Coronary artery (tissue), 2 donors: ENCODE measurements at regions not wholly inside any gene's neighbourhood (a gene's known extent, or its start where the extent isn't known, plus 50 kb on each side); places are given as distances from the start of the nearest gene placed in this dataset.
"Not testable (repeated sequence)": the region's sequence is repeated elsewhere in the genome, so short reads cannot be mapped to it uniquely, and the experiment has no call there.

Experiments used
- DNase-seq: peaks from one replicate; pipeline ENCODE4 v3.0.0-alpha.2; 2017; ENCODE audit warnings: low spot score
- H3K27ac ChIP-seq, 2 donors: fragments of 200-600 bp; sonication (generic); one replicate each; pipeline ENCODE4 v1.5.1; 2016 to 2019
- H3K4me3 ChIP-seq: fragments of 200-600 bp; sonication (generic); 2 replicates; pipeline ENCODE4 v1.5.1; 2016; ENCODE audit warnings: mild to moderate bottlenecking, moderate library complexity
- CTCF ChIP-seq: fragments of 200-600 bp; sonication (generic); IDR thresholded peaks from one replicate; pipeline ENCODE4 v1.5.1; 2019; ENCODE audit warnings: antibody characterized with exemption

- no peak for TF ChIP-seq CTCF
- H3K27ac ChIP-seq, result no peak overlapping the region
- DNase-seq, result no peak
- no peak overlapping the region for H3K4me3 ChIP-seq
These were observed 215.0 kb upstream of the USP15 start for GRCh38 chr12:62045211-62045610.

- DNase-seq, result no peak
- H3K27ac ChIP-seq, result no peak overlapping the region
- TF ChIP-seq CTCF, result no peak
- H3K4me3 ChIP-seq, result no peak overlapping the region
These were observed 209.4 kb upstream of the USP15 start for GRCh38 chr12:62050785-62051184.

- Histone ChIP-seq H3K4me3 (no peak overlapping the region), H3K27ac (no peak overlapping the region)
- no peak for DNase-seq
- no peak for TF ChIP-seq CTCF
These were observed 190.2 kb upstream of the USP15 start for GRCh38 chr12:62069976-62070375.

- not testable (repeated sequence) for DNase-seq, H3K27ac ChIP-seq, H3K4me3 ChIP-seq
These were observed 187.0 kb upstream of the USP15 start for GRCh38 chr12:62073236-62073635.

- DNase-seq, result no peak
- no peak overlapping the region for H3K27ac ChIP-seq
- no peak overlapping the region for H3K4me3 ChIP-seq
- no peak for TF ChIP-seq CTCF
These were observed 184.3 kb upstream of the USP15 start for GRCh38 chr12:62075870-62076269.

GRCh38 chr12:62078020-62078419 lies 182.2 kb upstream of the USP15 start:
- no peak overlapping the region for H3K4me3 ChIP-seq
- no peak for DNase-seq
- TF ChIP-seq CTCF, result no peak
- no peak overlapping the region for H3K27ac ChIP-seq

- no peak overlapping the region for H3K4me3 ChIP-seq
- no peak for TF ChIP-seq CTCF
- H3K27ac ChIP-seq, result no peak overlapping the region
- DNase-seq, result no peak
These were observed 177.8 kb upstream of the USP15 start for GRCh38 chr12:62082448-62082847.

- Histone ChIP-seq H3K27ac (no peak overlapping the region), H3K4me3 (no peak overlapping the region)
- DNase-seq, result no peak
- TF ChIP-seq CTCF, result no peak
These were observed 162.1 kb upstream of the USP15 start for GRCh38 chr12:62098132-62098531.
